HL-60 (cell line): ENCODE measurements at regions not wholly inside any gene's neighbourhood (a gene's known extent, or its start where the extent isn't known, plus 50 kb on each side); places are given as distances from the start of the nearest gene placed in this dataset.

Experiments
- DNase-seq, 2 experiments: peaks; one replicate each; pipeline ENCODE4 v3.0.0-alpha.2; 2010 to 2020; ENCODE audit warnings: low read depth in 1 of 2, low spot score in 1 of 2
- H3K27ac ChIP-seq: fragments of 250-450 bp; sonication (Bioruptor Pico); replicated peaks from 2 replicates; pipeline ENCODE4 v1.5.1; 2020; ENCODE audit warnings: mild to moderate bottlenecking, moderate library complexity
- H3K27me3 ChIP-seq: fragments of 250-450 bp; sonication (Bioruptor Pico); 2 replicates; pipeline ENCODE4 v1.5.1; 2021; ENCODE audit warnings: mild to moderate bottlenecking, moderate library complexity; ENCODE audit not compliant: insufficient read depth, poor library complexity, severe bottlenecking
- H3K4me3 ChIP-seq: replicated peaks from 2 replicates; pipeline ENCODE4 v1.5.1; 2011; ENCODE audit warnings: mild to moderate bottlenecking, control low read depth, low read length; ENCODE audit not compliant: insufficient read depth
- GABPA ChIP-seq: IDR thresholded peaks from 2 replicates; pipeline ENCODE4 v1.6.1; 2012; ENCODE audit warnings: low read depth
- POLR2AphosphoS5 ChIP-seq: IDR thresholded peaks from 2 replicates; pipeline ENCODE4 v1.6.1; 2012; ENCODE audit warnings: low read depth
- REST ChIP-seq: IDR thresholded peaks from 2 replicates; pipeline ENCODE4 v1.6.1; 2012; ENCODE audit warnings: low read depth; ENCODE audit not compliant: insufficient replicate concordance
- SPI1 ChIP-seq: IDR thresholded peaks from 2 replicates; pipeline ENCODE4 v1.6.1; 2012; ENCODE audit warnings: low read depth, mild to moderate bottlenecking, borderline replicate concordance
- TF ChIP-seq, protein P1 (sequence below): IDR thresholded peaks from one replicate; pipeline ENCODE4 v1.5.1; 2011; ENCODE audit warnings: low read length, control low read depth, inconsistent platforms; ENCODE audit not compliant: insufficient read depth

- H3K27ac ChIP-seq: no peak overlapping the region
- TF ChIP-seq POLR2AphosphoS5 (no peak), REST (no peak), SPI1 (no peak), GABPA (no peak)
- TF ChIP-seq, protein P1, sequence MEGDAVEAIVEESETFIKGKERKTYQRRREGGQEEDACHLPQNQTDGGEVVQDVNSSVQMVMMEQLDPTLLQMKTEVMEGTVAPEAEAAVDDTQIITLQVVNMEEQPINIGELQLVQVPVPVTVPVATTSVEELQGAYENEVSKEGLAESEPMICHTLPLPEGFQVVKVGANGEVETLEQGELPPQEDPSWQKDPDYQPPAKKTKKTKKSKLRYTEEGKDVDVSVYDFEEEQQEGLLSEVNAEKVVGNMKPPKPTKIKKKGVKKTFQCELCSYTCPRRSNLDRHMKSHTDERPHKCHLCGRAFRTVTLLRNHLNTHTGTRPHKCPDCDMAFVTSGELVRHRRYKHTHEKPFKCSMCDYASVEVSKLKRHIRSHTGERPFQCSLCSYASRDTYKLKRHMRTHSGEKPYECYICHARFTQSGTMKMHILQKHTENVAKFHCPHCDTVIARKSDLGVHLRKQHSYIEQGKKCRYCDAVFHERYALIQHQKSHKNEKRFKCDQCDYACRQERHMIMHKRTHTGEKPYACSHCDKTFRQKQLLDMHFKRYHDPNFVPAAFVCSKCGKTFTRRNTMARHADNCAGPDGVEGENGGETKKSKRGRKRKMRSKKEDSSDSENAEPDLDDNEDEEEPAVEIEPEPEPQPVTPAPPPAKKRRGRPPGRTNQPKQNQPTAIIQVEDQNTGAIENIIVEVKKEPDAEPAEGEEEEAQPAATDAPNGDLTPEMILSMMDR: no peak
- no peak for DNase-seq
- H3K27me3 ChIP-seq: no peaks in the 10 kb centered on the region
- H3K4me3 ChIP-seq: no peak overlapping the region
Observed at GRCh38 chr10:21100871-21101514, 203.9 kb upstream of the NEBL start.

DNA sequence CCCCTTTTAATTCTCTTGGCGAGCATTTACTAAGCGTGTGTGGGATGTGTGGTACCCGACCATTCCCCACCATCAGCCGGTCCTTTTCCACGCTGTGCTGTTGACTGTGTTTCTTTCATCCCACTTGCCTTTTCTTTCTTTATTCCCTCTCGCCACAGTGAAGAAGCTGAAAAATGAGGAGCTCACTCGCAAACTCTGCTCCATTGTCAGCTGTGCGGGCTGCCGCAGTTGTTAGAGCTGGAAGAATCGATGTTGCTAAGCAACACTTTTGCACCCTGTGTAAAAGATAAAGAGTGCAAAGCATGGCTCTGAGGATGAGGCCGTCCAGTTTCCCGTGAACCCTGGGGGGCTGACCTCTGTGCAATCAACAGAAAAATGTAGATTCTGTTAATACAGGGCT is 203.1 kb upstream of the NEBL start:
- TF ChIP-seq POLR2AphosphoS5: no peak
- TF ChIP-seq GABPA: no peak
- H3K27me3 ChIP-seq: no peaks in the 10 kb centered on the region
- no peak overlapping the region for H3K4me3 ChIP-seq
- DNase-seq: no peak
- no peak overlapping the region for H3K27ac ChIP-seq

DNA sequence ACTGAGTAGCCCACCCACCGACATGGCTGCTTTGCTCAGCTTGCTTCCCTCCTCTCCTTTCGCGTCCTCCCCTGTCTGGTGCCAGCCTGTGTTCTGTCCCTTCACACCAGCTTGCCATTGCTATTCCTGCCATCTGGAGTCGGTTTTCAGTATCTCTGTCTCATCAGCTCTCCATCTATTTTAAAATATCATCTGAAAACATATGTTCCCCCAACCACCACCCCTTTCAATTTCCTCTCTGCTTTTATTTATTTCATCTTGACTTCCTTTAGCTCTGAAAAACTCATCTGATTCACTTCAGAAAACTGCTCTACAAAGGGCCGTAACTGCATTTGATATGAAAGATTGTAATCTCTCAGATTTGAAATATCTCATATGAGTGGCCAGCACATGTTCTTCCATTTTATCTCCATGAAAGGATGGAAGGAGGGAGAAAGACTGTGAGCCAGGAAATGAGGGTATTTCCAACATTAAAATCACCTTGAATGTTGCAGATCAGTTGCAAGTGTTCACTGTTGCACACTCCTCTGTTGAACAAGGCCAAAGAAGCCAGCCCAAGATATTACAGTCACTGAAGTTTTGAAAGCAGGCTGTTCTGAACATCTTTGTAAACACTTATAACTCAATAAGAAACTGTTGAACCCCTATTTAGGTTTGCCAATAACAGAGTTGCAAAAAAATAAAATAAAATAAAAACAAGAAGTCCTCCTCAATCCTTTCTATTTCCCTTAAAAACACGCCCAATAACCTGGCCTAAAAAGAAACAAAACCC is 202.4 kb upstream of the NEBL start:
- Histone ChIP-seq H3K27me3 (no peaks in the 10 kb centered on the region), H3K27ac (no peak overlapping the region), H3K4me3 (no peak overlapping the region)
- no peak for DNase-seq
- TF ChIP-seq, protein P1: no peak
- TF ChIP-seq POLR2AphosphoS5 (no peak), SPI1 (no peak), REST (no peak), GABPA (no peak)

DNA sequence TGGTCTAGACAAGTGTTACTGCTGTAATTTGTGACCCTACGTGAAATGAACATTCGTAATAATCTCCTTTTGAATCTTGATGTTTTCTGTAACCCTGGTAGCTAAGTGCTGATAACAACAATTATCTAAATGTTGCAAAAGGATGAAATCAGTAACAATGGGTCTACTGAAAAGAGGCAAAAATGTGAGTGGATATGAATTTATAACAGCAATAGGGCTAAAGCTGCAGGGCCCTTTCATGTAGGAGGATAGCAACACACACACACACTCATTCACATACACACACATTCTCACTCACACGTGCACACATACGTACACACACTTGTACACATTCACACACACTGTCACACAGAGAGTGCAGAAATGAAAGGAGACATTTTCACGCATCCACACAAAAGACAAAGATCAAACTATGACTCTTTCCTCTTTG is 200.8 kb upstream of the NEBL start:
- no peak for TF ChIP-seq GABPA
- TF ChIP-seq REST: no peak
- TF ChIP-seq SPI1: no peak
- DNase-seq: no peak
- Histone ChIP-seq H3K27me3 (no peaks in the 10 kb centered on the region), H3K27ac (no peak overlapping the region), H3K4me3 (no peak overlapping the region)
